8988T (cell line): ENCODE measurements at regions not wholly inside any gene's neighbourhood (a gene's known extent, or its start where the extent isn't known, plus 50 kb on each side); places are given as distances from the start of the nearest gene placed in this dataset.
"Not testable (repeated sequence)": the region's sequence is repeated elsewhere in the genome, so short reads cannot be mapped to it uniquely, and the experiment has no call there.

Experiments used
- DNase-seq: peaks from one replicate; pipeline ENCODE4 v3.0.0; 2011

- DNase-seq = no peak
Measured at GRCh38 chr3:191518861-191519260, 57.9 kb downstream of the PYDC2 start.

GRCh38 chr3:191521055-191521454, 60.1 kb downstream of the PYDC2 start:
- no peak for DNase-seq

- no peak for DNase-seq
Measured at GRCh38 chr3:191523148-191523547, 62.2 kb downstream of the PYDC2 start.

- DNase-seq = no peak
Measured at GRCh38 chr3:191528589-191528988, 67.6 kb downstream of the PYDC2 start.

- no peak for DNase-seq
Measured at GRCh38 chr3:191529992-191530391, 69.0 kb downstream of the PYDC2 start.

- DNase-seq = no peak
Measured at GRCh38 chr3:191531434-191531972, 70.5 kb downstream of the PYDC2 start.

- DNase-seq = no peak
Measured at GRCh38 chr3:191543018-191543417, 82.1 kb downstream of the PYDC2 start.

- no peak for DNase-seq
Measured at GRCh38 chr3:191543897-191544296, 82.9 kb downstream of the PYDC2 start.

GRCh38 chr3:191549357-191549756, 88.4 kb downstream of the PYDC2 start:
- DNase-seq = no peak

- no peak for DNase-seq
Measured at GRCh38 chr3:191555037-191555436, 94.1 kb downstream of the PYDC2 start.

- DNase-seq = no peak
Measured at GRCh38 chr3:191557322-191557721, 96.4 kb downstream of the PYDC2 start.

GRCh38 chr3:191563722-191564121, 102.8 kb downstream of the PYDC2 start:
- no peak for DNase-seq

GRCh38 chr3:191566469-191566868, 105.5 kb downstream of the PYDC2 start:
- DNase-seq = no peak

GRCh38 chr3:191568206-191568605, 107.2 kb downstream of the PYDC2 start:
- DNase-seq = no peak

- no peak for DNase-seq
Measured at GRCh38 chr3:191592105-191592504, 131.1 kb downstream of the PYDC2 start.

GRCh38 chr3:191593486-191593885, 132.5 kb downstream of the PYDC2 start:
- DNase-seq = no peak

- not testable (repeated sequence) for DNase-seq
Measured at GRCh38 chr3:191615511-191615910, 154.5 kb downstream of the PYDC2 start.

GRCh38 chr3:191624299-191624698, 163.3 kb downstream of the PYDC2 start:
- no peak for DNase-seq

GRCh38 chr3:191627064-191627463, 166.1 kb downstream of the PYDC2 start:
- DNase-seq = no peak

- no peak for DNase-seq
Measured at GRCh38 chr3:191628571-191628970, 167.6 kb downstream of the PYDC2 start.

GRCh38 chr3:191631496-191631895, 170.5 kb downstream of the PYDC2 start:
- no peak for DNase-seq

- DNase-seq = no peak
Measured at GRCh38 chr3:191634902-191635301, 173.9 kb downstream of the PYDC2 start.

GRCh38 chr3:191637611-191638010, 176.6 kb downstream of the PYDC2 start:
- DNase-seq = no peak

GRCh38 chr3:191641789-191642188, 180.8 kb downstream of the PYDC2 start:
- DNase-seq = no peak

- DNase-seq = no peak
Measured at GRCh38 chr3:191644291-191644690, 183.3 kb downstream of the PYDC2 start.

GRCh38 chr3:191646242-191646641, 185.3 kb downstream of the PYDC2 start:
- DNase-seq = no peak
